HCT116 (cell line): ENCODE measurements at regions not wholly inside any gene's neighbourhood (a gene's known extent, or its start where the extent isn't known, plus 50 kb on each side); places are given as distances from the start of the nearest gene placed in this dataset.

Source experiments
- ATAC-seq: fragments of 200-7000 bp; cut with Tn5 transposase; 2 replicates; pipeline ENCODE4 v1.9.1; 2020; ENCODE audit warnings: mild to moderate bottlenecking, moderate library complexity
- BruUV-seq: library from RNA; stranded (reverse); fragments of 400-500 nt; replicated peaks from 2 replicates; lab custom pipeline; 2021; lab: Mats Ljungman, UMichigan
- CTCF ChIA-PET: fragments of 300-600 bp; sonication (Branson Sonifier 250); formaldehyde crosslinking; loops from one replicate; lab custom pipeline; 2021; ENCODE audit warnings: antibody characterized with exemption; lab: Charles Lee
- POLR2A ChIA-PET: fragments of 300-600, 350-600 bp; sonication (Branson Sonifier 250); formaldehyde crosslinking; loops from one replicate; lab custom pipeline; 2021; ENCODE audit warnings: antibody characterized with exemption; lab: Charles Lee
- RAD21 ChIA-PET, 2 experiments: fragments of 300-600 bp; sonication (Branson Sonifier 250); formaldehyde crosslinking; loops; one replicate each; lab custom pipeline; 2023; ENCODE audit warnings: low total read pairs in 2 of 2; ENCODE audit not compliant: uncharacterized antibody in 2 of 2, unreplicated experiment in 2 of 2, low non-redundant PET in 1 of 2; lab: Charles Lee
- DNase-seq: peaks from one replicate; pipeline ENCODE4 v3.0.0-alpha.2; 2010; ENCODE audit warnings: low read depth, low spot score
- H2AFZ ChIP-seq: fragments of 200-600 bp; shearing (Covaris generic), sonication (generic); 2 replicates; pipeline ENCODE4 v1.6.1; 2017; ENCODE audit warnings: low read depth, mixed run types, mixed read lengths, antibody characterized with exemption, low read length; ENCODE audit not compliant: poor library complexity, severe bottlenecking
- H3K27ac ChIP-seq: 2 replicates; pipeline ENCODE4 v1.5.1; 2012; ENCODE audit warnings: low read depth, low read length
- H3K27me3 ChIP-seq: fragments of 200-600 bp; sonication (generic); 2 replicates; pipeline ENCODE4 v1.6.1; 2016; ENCODE audit warnings: mixed run types, low read length, mixed read lengths; ENCODE audit not compliant: insufficient read depth
- H3K36me3 ChIP-seq, 2 experiments: fragments of 200-500 bp in 1 of 2; fragments of 200-600 bp in 1 of 2; sonication (Bioruptor generic) in 1 of 2; sonication (generic) in 1 of 2; 2 replicates each; pipeline versions ENCODE4 v1.5.1 to v1.6.1; 2014 to 2016; ENCODE audit warnings: low read length in 2 of 2, inconsistent platforms in 1 of 2, mixed read lengths in 1 of 2, mixed run types in 1 of 2; ENCODE audit not compliant: insufficient read depth in 2 of 2, control insufficient read depth in 1 of 2
- H3K4me1 ChIP-seq, 2 experiments: fragments of 200-600 bp in 1 of 2; sonication (generic) in 1 of 2; 2 replicates each; pipeline versions ENCODE4 v1.5.1 to v1.6.1; 2012 to 2017; ENCODE audit warnings: low read length in 2 of 2, inconsistent platforms in 1 of 2, mild to moderate bottlenecking in 1 of 2, mixed read lengths in 1 of 2, mixed run types in 1 of 2, moderate library complexity in 1 of 2; ENCODE audit not compliant: insufficient read depth in 2 of 2, control insufficient read depth in 1 of 2
- H3K4me2 ChIP-seq: fragments of 200-600 bp; sonication (generic); 2 replicates; pipeline ENCODE4 v1.6.1; 2017; ENCODE audit warnings: mixed run types, low read length, mixed read lengths
- H3K4me3 ChIP-seq, 2 experiments: fragments of 200-600 bp in 1 of 2; sonication (generic) in 1 of 2; replicated peaks in 1 of 2; 2 replicates each; pipeline ENCODE4 v1.5.1; 2011 to 2016; ENCODE audit warnings: low read length in 2 of 2, control low read depth in 1 of 2, low read depth in 1 of 2, mild to moderate bottlenecking in 1 of 2, mixed read lengths in 1 of 2, mixed run types in 1 of 2
- H3K79me2 ChIP-seq: fragments of 200-600 bp; sonication (generic); 2 replicates; pipeline ENCODE4 v1.6.1; 2017; ENCODE audit warnings: mild to moderate bottlenecking, mixed run types, low read length, moderate library complexity, mixed read lengths; ENCODE audit not compliant: insufficient read depth
- H3K9ac ChIP-seq: fragments of 200-600 bp; sonication (generic); 2 replicates; pipeline ENCODE4 v1.6.1; 2016; ENCODE audit warnings: low read length, mixed read lengths
- H3K9me2 ChIP-seq: fragments of 200-600 bp; sonication (generic), shearing (Covaris generic); 2 replicates; pipeline ENCODE4 v1.6.1; 2017; ENCODE audit warnings: mixed run types, mild to moderate bottlenecking, moderate library complexity; ENCODE audit not compliant: insufficient read depth
- H3K9me3 ChIP-seq, 2 experiments: fragments of 200-500 bp in 1 of 2; fragments of 200-600 bp in 1 of 2; sonication (Bioruptor generic) in 1 of 2; sonication (generic) in 1 of 2; 2 replicates each; pipeline ENCODE4 v1.6.1; 2014 to 2017; ENCODE audit warnings: low read length in 2 of 2, mixed read lengths in 2 of 2, inconsistent platforms in 1 of 2, low read depth in 1 of 2, mild to moderate bottlenecking in 1 of 2, mixed run types in 1 of 2, moderate library complexity in 1 of 2; ENCODE audit not compliant: control insufficient read depth in 1 of 2, insufficient read depth in 1 of 2
- H4K20me1 ChIP-seq: fragments of 200-600 bp; sonication (generic), shearing (Covaris generic); 2 replicates; pipeline ENCODE4 v1.6.1; 2017; ENCODE audit warnings: mixed run types, mild to moderate bottlenecking, moderate library complexity; ENCODE audit not compliant: insufficient read depth
- CBX3 ChIP-seq: IDR thresholded peaks from 2 replicates; pipeline ENCODE4 v1.6.1; 2012; ENCODE audit warnings: low read depth
- CEBPB ChIP-seq: IDR thresholded peaks from 2 replicates; pipeline ENCODE4 v1.6.1; 2012; ENCODE audit warnings: low read depth
- EGR1 ChIP-seq: IDR thresholded peaks from 2 replicates; pipeline ENCODE4 v1.6.1; 2012; ENCODE audit warnings: low read depth
- ELF1 ChIP-seq: IDR thresholded peaks from 2 replicates; pipeline ENCODE4 v1.6.1; 2012; ENCODE audit warnings: low read depth, borderline replicate concordance
- EZH2phosphoT487 ChIP-seq: fragments of 200-600 bp; IDR thresholded peaks from 2 replicates; pipeline ENCODE4 v1.6.1; 2018; ENCODE audit warnings: antibody characterized with exemption, borderline replicate concordance
- FOSL1 ChIP-seq: IDR thresholded peaks from 2 replicates; pipeline ENCODE4 v1.6.1; 2012; ENCODE audit warnings: low read depth
- JUND ChIP-seq: IDR thresholded peaks from 2 replicates; pipeline ENCODE4 v1.6.1; 2012
- POLR2A ChIP-seq: IDR thresholded peaks from 2 replicates; pipeline ENCODE4 v1.7.0; 2011; ENCODE audit warnings: borderline replicate concordance; ENCODE audit not compliant: insufficient read depth, insufficient read length; ENCODE audit errors: extremely low read depth
- POLR2AphosphoS5 ChIP-seq: IDR thresholded peaks from 2 replicates; pipeline ENCODE4 v1.6.1; 2011; ENCODE audit warnings: mild to moderate bottlenecking, low read depth, low read length, moderate library complexity
- RAD21 ChIP-seq: IDR thresholded peaks from 2 replicates; pipeline ENCODE4 v1.6.1; 2012; ENCODE audit warnings: low read depth, mild to moderate bottlenecking
- SP1 ChIP-seq: IDR thresholded peaks from 2 replicates; pipeline ENCODE4 v1.6.1; 2012; ENCODE audit warnings: low read depth
- TCF7L2 ChIP-seq: IDR thresholded peaks from 2 replicates; pipeline ENCODE4 v1.7.0; 2011; ENCODE audit warnings: borderline replicate concordance, inconsistent platforms; ENCODE audit not compliant: insufficient read depth, insufficient read length; ENCODE audit errors: extremely low read depth
- YY1 ChIP-seq: IDR thresholded peaks from 2 replicates; pipeline ENCODE4 v1.6.1; 2011; ENCODE audit warnings: low read length, low read depth, moderate library complexity, mild to moderate bottlenecking; ENCODE audit not compliant: insufficient replicate concordance; ENCODE audit errors: extremely low read depth
- ZNF274 ChIP-seq: fragments of 200-500 bp; sonication (Bioruptor generic); IDR thresholded peaks from 2 replicates; pipeline ENCODE4 v1.6.1; 2014; ENCODE audit warnings: mild to moderate bottlenecking, low read depth, low read length, inconsistent platforms
- intact Hi-C: fragments of 100-400 bp; cut with micrococcal nuclease; formaldehyde crosslinking; loops from 2 replicates; pipeline ENCODE4 v1.10.0; 2022
- TF ChIP-seq, protein P1 (sequence below): IDR thresholded peaks from 2 replicates; pipeline ENCODE4 v1.6.1; 2012
- TF ChIP-seq, protein P2 (sequence below): IDR thresholded peaks from 2 replicates; pipeline ENCODE4 v1.6.1; 2012
- TF ChIP-seq, protein P3 (sequence below): IDR thresholded peaks from 2 replicates; pipeline ENCODE4 v1.6.1; 2012; ENCODE audit warnings: low read depth
- TF ChIP-seq, protein P4 (sequence below): IDR thresholded peaks from 2 replicates; pipeline ENCODE4 v1.6.1; 2011; ENCODE audit warnings: mild to moderate bottlenecking, low read length, moderate library complexity; ENCODE audit not compliant: insufficient replicate concordance; ENCODE audit errors: extremely low read depth
- TF ChIP-seq, protein P5 (sequence below), 3 experiments: fragments of 200-600 bp in 1 of 3; sonication (generic) in 1 of 3; IDR thresholded peaks in 2 of 3; conservative IDR thresholded peaks in 1 of 3; 2 replicates each; pipeline ENCODE4 v1.5.1; 2012 to 2017; ENCODE audit warnings: low read depth in 2 of 3, low read length in 2 of 3, antibody characterized with exemption in 1 of 3, borderline replicate concordance in 1 of 3, control low read depth in 1 of 3, mild to moderate bottlenecking in 1 of 3, mixed read lengths in 1 of 3, mixed run types in 1 of 3, moderate library complexity in 1 of 3; ENCODE audit not compliant: insufficient read depth in 1 of 3

DNA sequence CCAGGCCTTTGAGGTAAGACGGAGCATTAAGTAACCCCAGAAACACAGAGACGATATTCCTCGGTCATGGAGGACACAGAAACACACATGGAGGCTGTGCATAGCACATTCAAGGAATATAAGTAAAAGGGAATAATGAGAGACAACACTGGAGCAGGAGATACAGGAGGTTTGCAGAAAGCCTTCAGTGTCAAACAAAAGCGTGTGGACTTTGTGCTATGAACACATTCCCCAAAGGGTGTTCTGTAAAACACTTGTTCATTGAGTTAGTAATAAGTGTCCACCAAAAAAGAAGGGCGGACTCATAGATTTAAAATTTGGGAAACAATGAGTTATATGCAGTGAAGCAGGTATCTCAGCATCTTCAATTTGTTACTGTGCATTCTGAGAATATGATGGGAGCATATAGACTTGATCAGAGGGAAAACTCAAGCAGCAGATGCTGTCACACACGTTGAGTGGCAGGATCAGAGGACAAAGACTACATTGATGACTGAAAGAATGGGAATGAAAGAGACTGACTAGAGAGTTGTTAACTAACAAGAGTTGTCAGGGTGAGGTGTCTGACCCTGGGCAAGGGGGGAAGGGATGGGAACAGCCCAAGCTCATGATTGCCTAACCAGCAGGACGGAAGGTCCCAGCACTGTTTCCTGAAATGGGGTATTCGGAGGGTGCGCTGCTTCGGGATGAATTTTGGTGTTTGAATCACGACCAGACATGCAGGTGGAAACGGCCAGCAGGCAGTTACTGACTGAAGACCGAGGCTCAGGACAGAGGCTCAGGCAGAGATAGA is 85.2 kb upstream of the VIPR2 start:
- RAD21 ChIA-PET, result no interaction called here
- intact Hi-C loops, result no loop called here

More for the DNA sequence above, 85.2 kb upstream of the VIPR2 start:
- BruUV-seq, result no TSS peak
- H3K4me3 ChIP-seq, result no peak overlapping the region
- no peaks in the 10 kb centered on the region for H4K20me1 ChIP-seq
- DNase-seq (no peak), ATAC-seq (no peak)
- no peaks in the 10 kb centered on the region for H3K36me3 ChIP-seq
- no peak overlapping the region for H3K9ac ChIP-seq
- no peaks in the 10 kb centered on the region; the same call in 1 of the 2 replicates for H3K27me3 ChIP-seq
- no peak overlapping the region for H3K27ac ChIP-seq
- no peaks in the 10 kb centered on the region for H3K9me2 ChIP-seq
- no peaks in the 10 kb centered on the region for H3K79me2 ChIP-seq
- H2AFZ ChIP-seq, result no peak overlapping the region
- no peak overlapping the region for H3K4me2 ChIP-seq
- TF ChIP-seq RAD21 (no peak), EZH2phosphoT487 (no peak), ELF1 (no peak), YY1 (no peak), EGR1 (no peak), CEBPB (no peak), CBX3 (no peak), TCF7L2 (no peak), POLR2A (no peak), SP1 (no peak), JUND (no peak), FOSL1 (no peak), ZNF274 (no peak), POLR2AphosphoS5 (no peak)
- TF ChIP-seq, protein P1, sequence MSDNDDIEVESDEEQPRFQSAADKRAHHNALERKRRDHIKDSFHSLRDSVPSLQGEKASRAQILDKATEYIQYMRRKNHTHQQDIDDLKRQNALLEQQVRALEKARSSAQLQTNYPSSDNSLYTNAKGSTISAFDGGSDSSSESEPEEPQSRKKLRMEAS, result no peak
- TF ChIP-seq, protein P2, sequence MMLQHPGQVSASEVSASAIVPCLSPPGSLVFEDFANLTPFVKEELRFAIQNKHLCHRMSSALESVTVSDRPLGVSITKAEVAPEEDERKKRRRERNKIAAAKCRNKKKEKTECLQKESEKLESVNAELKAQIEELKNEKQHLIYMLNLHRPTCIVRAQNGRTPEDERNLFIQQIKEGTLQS, result no peak
- TF ChIP-seq, protein P3, sequence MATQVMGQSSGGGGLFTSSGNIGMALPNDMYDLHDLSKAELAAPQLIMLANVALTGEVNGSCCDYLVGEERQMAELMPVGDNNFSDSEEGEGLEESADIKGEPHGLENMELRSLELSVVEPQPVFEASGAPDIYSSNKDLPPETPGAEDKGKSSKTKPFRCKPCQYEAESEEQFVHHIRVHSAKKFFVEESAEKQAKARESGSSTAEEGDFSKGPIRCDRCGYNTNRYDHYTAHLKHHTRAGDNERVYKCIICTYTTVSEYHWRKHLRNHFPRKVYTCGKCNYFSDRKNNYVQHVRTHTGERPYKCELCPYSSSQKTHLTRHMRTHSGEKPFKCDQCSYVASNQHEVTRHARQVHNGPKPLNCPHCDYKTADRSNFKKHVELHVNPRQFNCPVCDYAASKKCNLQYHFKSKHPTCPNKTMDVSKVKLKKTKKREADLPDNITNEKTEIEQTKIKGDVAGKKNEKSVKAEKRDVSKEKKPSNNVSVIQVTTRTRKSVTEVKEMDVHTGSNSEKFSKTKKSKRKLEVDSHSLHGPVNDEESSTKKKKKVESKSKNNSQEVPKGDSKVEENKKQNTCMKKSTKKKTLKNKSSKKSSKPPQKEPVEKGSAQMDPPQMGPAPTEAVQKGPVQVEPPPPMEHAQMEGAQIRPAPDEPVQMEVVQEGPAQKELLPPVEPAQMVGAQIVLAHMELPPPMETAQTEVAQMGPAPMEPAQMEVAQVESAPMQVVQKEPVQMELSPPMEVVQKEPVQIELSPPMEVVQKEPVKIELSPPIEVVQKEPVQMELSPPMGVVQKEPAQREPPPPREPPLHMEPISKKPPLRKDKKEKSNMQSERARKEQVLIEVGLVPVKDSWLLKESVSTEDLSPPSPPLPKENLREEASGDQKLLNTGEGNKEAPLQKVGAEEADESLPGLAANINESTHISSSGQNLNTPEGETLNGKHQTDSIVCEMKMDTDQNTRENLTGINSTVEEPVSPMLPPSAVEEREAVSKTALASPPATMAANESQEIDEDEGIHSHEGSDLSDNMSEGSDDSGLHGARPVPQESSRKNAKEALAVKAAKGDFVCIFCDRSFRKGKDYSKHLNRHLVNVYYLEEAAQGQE, result no peak
- TF ChIP-seq, protein P4, sequence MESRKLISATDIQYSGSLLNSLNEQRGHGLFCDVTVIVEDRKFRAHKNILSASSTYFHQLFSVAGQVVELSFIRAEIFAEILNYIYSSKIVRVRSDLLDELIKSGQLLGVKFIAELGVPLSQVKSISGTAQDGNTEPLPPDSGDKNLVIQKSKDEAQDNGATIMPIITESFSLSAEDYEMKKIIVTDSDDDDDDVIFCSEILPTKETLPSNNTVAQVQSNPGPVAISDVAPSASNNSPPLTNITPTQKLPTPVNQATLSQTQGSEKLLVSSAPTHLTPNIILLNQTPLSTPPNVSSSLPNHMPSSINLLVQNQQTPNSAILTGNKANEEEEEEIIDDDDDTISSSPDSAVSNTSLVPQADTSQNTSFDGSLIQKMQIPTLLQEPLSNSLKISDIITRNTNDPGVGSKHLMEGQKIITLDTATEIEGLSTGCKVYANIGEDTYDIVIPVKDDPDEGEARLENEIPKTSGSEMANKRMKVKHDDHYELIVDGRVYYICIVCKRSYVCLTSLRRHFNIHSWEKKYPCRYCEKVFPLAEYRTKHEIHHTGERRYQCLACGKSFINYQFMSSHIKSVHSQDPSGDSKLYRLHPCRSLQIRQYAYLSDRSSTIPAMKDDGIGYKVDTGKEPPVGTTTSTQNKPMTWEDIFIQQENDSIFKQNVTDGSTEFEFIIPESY, result no peak
- TF ChIP-seq, protein P5, sequence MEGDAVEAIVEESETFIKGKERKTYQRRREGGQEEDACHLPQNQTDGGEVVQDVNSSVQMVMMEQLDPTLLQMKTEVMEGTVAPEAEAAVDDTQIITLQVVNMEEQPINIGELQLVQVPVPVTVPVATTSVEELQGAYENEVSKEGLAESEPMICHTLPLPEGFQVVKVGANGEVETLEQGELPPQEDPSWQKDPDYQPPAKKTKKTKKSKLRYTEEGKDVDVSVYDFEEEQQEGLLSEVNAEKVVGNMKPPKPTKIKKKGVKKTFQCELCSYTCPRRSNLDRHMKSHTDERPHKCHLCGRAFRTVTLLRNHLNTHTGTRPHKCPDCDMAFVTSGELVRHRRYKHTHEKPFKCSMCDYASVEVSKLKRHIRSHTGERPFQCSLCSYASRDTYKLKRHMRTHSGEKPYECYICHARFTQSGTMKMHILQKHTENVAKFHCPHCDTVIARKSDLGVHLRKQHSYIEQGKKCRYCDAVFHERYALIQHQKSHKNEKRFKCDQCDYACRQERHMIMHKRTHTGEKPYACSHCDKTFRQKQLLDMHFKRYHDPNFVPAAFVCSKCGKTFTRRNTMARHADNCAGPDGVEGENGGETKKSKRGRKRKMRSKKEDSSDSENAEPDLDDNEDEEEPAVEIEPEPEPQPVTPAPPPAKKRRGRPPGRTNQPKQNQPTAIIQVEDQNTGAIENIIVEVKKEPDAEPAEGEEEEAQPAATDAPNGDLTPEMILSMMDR (IDR thresholded peaks at IDR 0.05 in 2 of 3, conservative IDR thresholded peaks at IDR 0.05 in 1 of 3; ENCODE audit: borderline replicate concordance in 1 of 3, insufficient read depth in 1 of 3, low read depth in 2 of 3, low read length in 2 of 3), result no peak
- ChIA-PET POLR2A (no interaction called here), CTCF (no interaction called here)
- H3K9me3 ChIP-seq, result no peaks in the 10 kb centered on the region
- H3K4me1 ChIP-seq, result peaks cover 4 to 5% of the 10 kb centered on the region in 2 experiments; a peak in 1 of 4 replicates
